ENCODE measurements at regions not wholly inside any gene's neighbourhood (a gene's known extent, or its start where the extent isn't known, plus 50 kb on each side); places are given as distances from the start of the nearest gene placed in this dataset.
"Not testable (repeated sequence)": the region's sequence is repeated elsewhere in the genome, so short reads cannot be mapped to it uniquely, and the experiment has no call there.

DNA sequence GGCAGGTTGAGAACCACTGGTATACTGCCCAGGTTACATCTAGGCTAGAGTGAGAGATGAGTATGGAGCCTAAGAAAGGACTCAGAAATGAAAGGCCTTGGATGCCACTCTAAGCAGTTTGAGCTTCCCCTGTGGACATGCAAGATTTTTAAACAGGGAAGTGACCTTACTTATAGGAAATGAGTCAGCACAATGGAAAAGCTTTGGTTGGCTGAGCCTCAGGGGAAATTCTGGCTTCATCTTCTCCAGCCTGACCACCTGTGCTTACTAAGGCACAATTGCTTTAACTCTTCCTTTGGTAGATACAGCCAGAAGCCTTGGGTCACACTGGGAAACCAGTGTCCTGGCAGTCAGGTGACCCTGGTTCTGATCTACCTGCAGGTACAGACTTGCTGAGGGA is 380.2 kb upstream of the ZNF462 start:
- Mint-ChIP-seq H3K27me3 (ENCODE audit: unreplicated experiment) (no peaks in the 10 kb centered on the region), H3K4me1 (ENCODE audit: low read depth, unreplicated experiment) (peaks cover 10% of the 10 kb centered on the region), H3K27ac (ENCODE audit: unreplicated experiment) (no peak overlapping the region), H3K36me3 (ENCODE audit: unreplicated experiment) (no peaks in the 10 kb centered on the region), H3K9me3 (ENCODE audit: unreplicated experiment) (peaks cover 3% of the 10 kb centered on the region), H3K4me3 (ENCODE audit: unreplicated experiment) (no peak overlapping the region)
- no peak for DNase-seq
- TF ChIP-seq, protein P1, sequence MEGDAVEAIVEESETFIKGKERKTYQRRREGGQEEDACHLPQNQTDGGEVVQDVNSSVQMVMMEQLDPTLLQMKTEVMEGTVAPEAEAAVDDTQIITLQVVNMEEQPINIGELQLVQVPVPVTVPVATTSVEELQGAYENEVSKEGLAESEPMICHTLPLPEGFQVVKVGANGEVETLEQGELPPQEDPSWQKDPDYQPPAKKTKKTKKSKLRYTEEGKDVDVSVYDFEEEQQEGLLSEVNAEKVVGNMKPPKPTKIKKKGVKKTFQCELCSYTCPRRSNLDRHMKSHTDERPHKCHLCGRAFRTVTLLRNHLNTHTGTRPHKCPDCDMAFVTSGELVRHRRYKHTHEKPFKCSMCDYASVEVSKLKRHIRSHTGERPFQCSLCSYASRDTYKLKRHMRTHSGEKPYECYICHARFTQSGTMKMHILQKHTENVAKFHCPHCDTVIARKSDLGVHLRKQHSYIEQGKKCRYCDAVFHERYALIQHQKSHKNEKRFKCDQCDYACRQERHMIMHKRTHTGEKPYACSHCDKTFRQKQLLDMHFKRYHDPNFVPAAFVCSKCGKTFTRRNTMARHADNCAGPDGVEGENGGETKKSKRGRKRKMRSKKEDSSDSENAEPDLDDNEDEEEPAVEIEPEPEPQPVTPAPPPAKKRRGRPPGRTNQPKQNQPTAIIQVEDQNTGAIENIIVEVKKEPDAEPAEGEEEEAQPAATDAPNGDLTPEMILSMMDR (IDR thresholded peaks at IDR 0.05; ENCODE audit: partially characterized antibody, unreplicated experiment), result no peak

DNA sequence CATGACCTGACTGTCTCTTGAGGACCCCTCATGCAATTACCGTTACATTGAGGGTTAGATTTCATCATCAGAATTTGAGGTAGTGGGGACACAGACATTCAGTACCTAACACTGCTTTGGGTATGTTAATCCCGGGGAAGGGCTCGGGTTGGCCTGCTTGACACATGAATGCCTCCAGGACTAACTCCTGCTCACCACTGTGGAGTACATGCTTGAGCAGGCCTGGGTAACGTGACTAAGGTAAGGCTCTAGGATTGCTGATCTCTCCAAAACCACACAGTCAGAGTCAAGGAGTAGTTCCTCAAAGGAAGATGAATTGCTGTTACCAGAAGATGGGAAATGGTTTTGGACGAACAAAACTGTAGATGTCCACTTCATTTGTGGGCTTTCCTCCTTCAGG is 376.3 kb upstream of the ZNF462 start:
- TF ChIP-seq, protein P1 (IDR thresholded peaks at IDR 0.05; ENCODE audit: partially characterized antibody, unreplicated experiment), result no peak
- DNase-seq, result no peak
- Mint-ChIP-seq H3K27me3 (ENCODE audit: unreplicated experiment) (no peaks in the 10 kb centered on the region), H3K9me3 (ENCODE audit: unreplicated experiment) (peaks cover 1% of the 10 kb centered on the region), H3K27ac (ENCODE audit: unreplicated experiment) (no peak overlapping the region), H3K36me3 (ENCODE audit: unreplicated experiment) (no peaks in the 10 kb centered on the region), H3K4me1 (ENCODE audit: low read depth, unreplicated experiment) (no peaks in the 10 kb centered on the region), H3K4me3 (ENCODE audit: unreplicated experiment) (no peak overlapping the region)

DNA sequence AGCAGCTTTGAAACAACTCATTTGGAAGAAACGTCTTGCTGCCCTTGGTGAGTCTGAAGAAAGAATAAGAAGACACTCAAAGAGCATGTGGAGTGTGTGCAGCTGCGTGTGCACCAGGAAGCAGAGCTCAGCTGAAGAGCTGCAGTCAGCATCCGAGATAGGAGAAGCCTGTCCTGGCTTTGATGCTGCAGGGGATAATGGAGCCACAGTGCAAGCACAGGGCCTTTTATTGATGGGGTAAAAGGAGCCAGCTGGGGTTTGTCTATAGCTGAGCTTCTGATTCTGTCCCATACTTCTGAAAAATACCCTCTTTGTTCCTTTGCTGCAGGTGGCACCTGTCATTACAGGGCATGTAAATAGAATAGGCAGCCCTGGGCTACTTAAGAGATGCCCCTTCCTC is 375.7 kb upstream of the ZNF462 start:
- TF ChIP-seq, protein P1 (IDR thresholded peaks at IDR 0.05; ENCODE audit: partially characterized antibody, unreplicated experiment), result no peak
- no peaks in the 10 kb centered on the region for H3K4me1 Mint-ChIP-seq (ENCODE audit: low read depth, unreplicated experiment)
- no peaks in the 10 kb centered on the region for H3K36me3 Mint-ChIP-seq (ENCODE audit: unreplicated experiment)
- DNase-seq, result no peak
- H3K9me3 Mint-ChIP-seq (ENCODE audit: unreplicated experiment), result peaks cover 1% of the 10 kb centered on the region
- no peak overlapping the region for H3K4me3 Mint-ChIP-seq (ENCODE audit: unreplicated experiment)
- no peak overlapping the region for H3K27ac Mint-ChIP-seq (ENCODE audit: unreplicated experiment)
- H3K27me3 Mint-ChIP-seq (ENCODE audit: unreplicated experiment), result no peaks in the 10 kb centered on the region

DNA sequence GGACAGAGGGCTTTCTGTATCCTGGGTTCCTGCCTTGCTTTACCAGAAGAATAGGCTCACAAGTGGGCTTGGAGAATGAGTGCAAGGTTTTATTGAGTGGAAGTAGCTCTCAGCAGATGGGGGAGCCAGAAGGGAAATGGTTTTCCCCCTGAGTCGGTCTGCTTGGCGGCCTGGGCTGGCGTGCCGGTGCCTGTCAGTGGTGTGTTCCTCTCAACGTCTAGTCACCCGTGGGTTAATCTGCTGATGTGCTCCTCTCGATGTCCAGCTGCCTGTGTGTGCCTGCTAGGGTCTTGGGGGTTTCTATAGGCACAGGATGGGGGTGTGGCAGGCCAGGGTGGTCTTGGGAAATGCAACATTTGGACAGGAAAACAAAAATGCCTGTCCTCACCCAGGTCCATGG is 370.8 kb upstream of the ZNF462 start:
- H3K4me1 Mint-ChIP-seq (ENCODE audit: low read depth, unreplicated experiment); DNase-seq; H3K9me3 Mint-ChIP-seq (ENCODE audit: unreplicated experiment); H3K27ac Mint-ChIP-seq (ENCODE audit: unreplicated experiment); H3K4me3 Mint-ChIP-seq (ENCODE audit: unreplicated experiment); H3K27me3 Mint-ChIP-seq (ENCODE audit: unreplicated experiment); H3K36me3 Mint-ChIP-seq (ENCODE audit: unreplicated experiment): not testable (repeated sequence)

DNA sequence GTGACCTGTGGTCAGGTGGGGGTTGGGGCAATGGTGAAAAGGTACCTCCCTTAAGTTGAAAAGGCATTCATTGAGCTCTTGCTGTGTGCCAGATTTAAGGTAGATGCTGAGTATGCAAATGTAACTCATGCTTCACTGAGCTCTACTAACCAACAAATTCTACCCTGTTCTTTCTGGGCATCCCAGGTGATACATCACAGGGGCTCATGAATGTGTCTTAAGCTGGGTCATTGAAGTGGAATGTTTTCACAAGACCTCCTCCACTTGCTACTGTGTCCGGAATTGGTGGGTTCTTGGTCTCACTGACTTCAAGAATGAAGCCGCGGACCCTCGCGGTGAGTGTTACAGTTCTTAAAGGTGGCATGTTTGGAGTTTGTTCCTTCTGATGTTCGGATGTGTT is 362.8 kb upstream of the ZNF462 start:
- DNase-seq, result no peak
- no peaks in the 10 kb centered on the region for H3K4me1 Mint-ChIP-seq (ENCODE audit: low read depth, unreplicated experiment)
- no peaks in the 10 kb centered on the region for H3K9me3 Mint-ChIP-seq (ENCODE audit: unreplicated experiment)
- no peaks in the 10 kb centered on the region for H3K27me3 Mint-ChIP-seq (ENCODE audit: unreplicated experiment)
- TF ChIP-seq, protein P1 (IDR thresholded peaks at IDR 0.05; ENCODE audit: partially characterized antibody, unreplicated experiment), result no peak
- H3K36me3 Mint-ChIP-seq (ENCODE audit: unreplicated experiment), result peaks cover 5% of the 10 kb centered on the region
- H3K27ac Mint-ChIP-seq (ENCODE audit: unreplicated experiment), result no peak overlapping the region
- H3K4me3 Mint-ChIP-seq (ENCODE audit: unreplicated experiment), result no peak overlapping the region

DNA sequence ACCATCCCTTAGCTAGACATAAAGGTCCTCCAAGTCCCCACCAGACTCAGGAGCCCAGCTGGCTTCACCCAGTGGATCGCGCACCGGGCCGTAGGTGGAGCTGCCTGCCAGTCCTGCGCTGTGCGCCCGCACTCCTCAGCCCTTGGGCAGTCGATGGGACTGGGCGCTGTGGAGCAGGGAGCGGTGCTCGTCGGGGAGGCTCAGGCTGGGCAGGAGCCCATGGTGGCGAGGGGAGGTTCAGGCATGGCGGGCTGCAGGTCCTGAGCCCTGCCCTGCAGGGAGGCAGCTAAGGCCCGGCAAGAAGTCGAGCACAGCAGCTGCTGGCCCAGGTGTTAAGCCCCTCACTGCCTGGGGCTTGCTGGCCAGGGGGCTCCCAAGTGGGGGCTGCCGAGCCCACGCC is 361.8 kb upstream of the ZNF462 start:
- not testable (repeated sequence) for H3K4me1 Mint-ChIP-seq (ENCODE audit: low read depth, unreplicated experiment); H3K9me3 Mint-ChIP-seq (ENCODE audit: unreplicated experiment); H3K27ac Mint-ChIP-seq (ENCODE audit: unreplicated experiment); DNase-seq; H3K36me3 Mint-ChIP-seq (ENCODE audit: unreplicated experiment); H3K4me3 Mint-ChIP-seq (ENCODE audit: unreplicated experiment); H3K27me3 Mint-ChIP-seq (ENCODE audit: unreplicated experiment)

Measured in glutamatergic neuron (in vitro differentiated cells).